ENCODE measurements at regions not wholly inside any gene's neighbourhood (a gene's known extent, or its start where the extent isn't known, plus 50 kb on each side); places are given as distances from the start of the nearest gene placed in this dataset.

GRCh38 chrX:42684065-42684464, 93.9 kb downstream of the PPP1R2C start:
- TF ChIP-seq CTCF (IDR thresholded peaks at IDR 0.05) (no peak), POLR2A (IDR thresholded peaks at IDR 0.05) (no peak)

GRCh38 chrX:42680666-42681065, 97.3 kb downstream of the PPP1R2C start:
- intact Hi-C loops (cut with DNase I), result no loop called here
- 23 to 44% methylated on average over 2 of the region's 2 CpGs for WGBS, 2 donors
- Histone ChIP-seq H3K9me3 (no peaks in the 10 kb centered on the region), H3K4me3 (no peak overlapping the region), H3K4me1 (peaks cover 12% of the 10 kb centered on the region), H3K36me3 (replicated peaks in 1 of 2; ENCODE audit: insufficient read depth in 1 of 2, low read depth in 2 of 2) (no peaks in the 10 kb centered on the region), H3K27ac (peak overlapping the region in 2 of 4 donors; percentile 26 to 44), H3K27me3 (no peaks in the 10 kb centered on the region)
- TF ChIP-seq POLR2A (IDR thresholded peaks at IDR 0.05), result no peak
- TF ChIP-seq CTCF (IDR thresholded peaks at IDR 0.05), result no peak
- DNase-seq, result peak; percentile 16 to 56 (median 52)
- ATAC-seq, result peak; percentile 66

More at GRCh38 chrX:42684065-42684464, 93.9 kb downstream of the PPP1R2C start:
- no peak for ATAC-seq
- Histone ChIP-seq H3K27ac (no peak overlapping the region), H3K4me1 (peaks cover 12% of the 10 kb centered on the region), H3K36me3 (replicated peaks in 1 of 2; ENCODE audit: insufficient read depth in 1 of 2, low read depth in 2 of 2) (no peaks in the 10 kb centered on the region), H3K4me3 (no peak overlapping the region), H3K27me3 (no peaks in the 10 kb centered on the region), H3K9me3 (no peaks in the 10 kb centered on the region)
- intact Hi-C loops (cut with DNase I), result no loop called here
- 68 to 81% methylated on average over 2 of the region's 2 CpGs for WGBS, 2 donors
- DNase-seq, result no peak

- TF ChIP-seq CTCF (IDR thresholded peaks at IDR 0.05) (peak in 5 of 7 experiments; percentile 9 to 47 (median 38)), POLR2A (IDR thresholded peaks at IDR 0.05) (no peak)
- intact Hi-C loops (cut with DNase I), result no loop called here
- ATAC-seq (peak; percentile 65), DNase-seq (peak; percentile 30 to 45 (median 38))
- Histone ChIP-seq H3K27me3 (no peaks in the 10 kb centered on the region), H3K27ac (no peak overlapping the region), H3K9me3 (no peaks in the 10 kb centered on the region), H3K36me3 (replicated peaks in 1 of 2; ENCODE audit: insufficient read depth in 1 of 2, low read depth in 2 of 2) (no peaks in the 10 kb centered on the region), H3K4me3 (no peak overlapping the region), H3K4me1 (peaks cover 12% of the 10 kb centered on the region)
- WGBS, 2 donors, result 45 to 55% methylated on average over 6 of the region's 6 CpGs
Observed at GRCh38 chrX:42678133-42678532, 99.8 kb downstream of the PPP1R2C start.

- no peaks in the 10 kb centered on the region for H3K4me1 ChIP-seq
- H3K27me3 ChIP-seq, result no peaks in the 10 kb centered on the region
- ATAC-seq (no peak), DNase-seq (no peak)
- no peaks in the 10 kb centered on the region for H3K36me3 ChIP-seq (replicated peaks in 1 of 2; ENCODE audit: insufficient read depth in 1 of 2, low read depth in 2 of 2)
- no peak overlapping the region for H3K27ac ChIP-seq
- TF ChIP-seq POLR2A (IDR thresholded peaks at IDR 0.05), result no peak
- TF ChIP-seq CTCF (IDR thresholded peaks at IDR 0.05), result no peak
- intact Hi-C loops (cut with DNase I), result no loop called here
- no peaks in the 10 kb centered on the region for H3K9me3 ChIP-seq
- H3K4me3 ChIP-seq, result no peak overlapping the region
Observed at GRCh38 chrX:42673301-42673810, 104.6 kb downstream of the PPP1R2C start.

- no peaks in the 10 kb centered on the region for H3K4me1 ChIP-seq
- no peaks in the 10 kb centered on the region for H3K36me3 ChIP-seq (replicated peaks in 1 of 2; ENCODE audit: insufficient read depth in 1 of 2, low read depth in 2 of 2)
- DNase-seq, result no peak
- no peaks in the 10 kb centered on the region for H3K27me3 ChIP-seq
- H3K9me3 ChIP-seq, result no peaks in the 10 kb centered on the region
- TF ChIP-seq CTCF (IDR thresholded peaks at IDR 0.05) (no peak), POLR2A (IDR thresholded peaks at IDR 0.05) (no peak)
- no peak overlapping the region for H3K4me3 ChIP-seq
- intact Hi-C loops (cut with DNase I), result no loop called here
- no peak overlapping the region for H3K27ac ChIP-seq
- 52 to 64% methylated on average over 3 of the region's 3 CpGs for WGBS, 2 donors
- ATAC-seq, result no peak
Observed at GRCh38 chrX:42664680-42665079, 113.3 kb downstream of the PPP1R2C start.

Measured in body of pancreas (tissue), 4 donors.